Left colon (tissue), 2 donors: ENCODE measurements at regions not wholly inside any gene's neighbourhood (a gene's known extent, or its start where the extent isn't known, plus 50 kb on each side); places are given as distances from the start of the nearest gene placed in this dataset.
A peak's percentile ranks its signal among the peaks of the same experiment; 100 is the strongest.

Source experiments
- ATAC-seq: fragments of 200-7000 bp; cut with Tn5 transposase; one replicate; pipeline ENCODE4 v1.9.1; 2020; ENCODE audit warnings: mild to moderate bottlenecking, moderate library complexity
- DNase-seq, 2 donors: peaks; one replicate each; pipeline ENCODE4 v3.0.0-alpha.2; 2020
- intact Hi-C, 2 donors: fragments of 100-400 bp; cut with DNase I in 1 of 2; cut with micrococcal nuclease in 1 of 2; formaldehyde crosslinking; loops; one replicate each; pipeline versions ENCODE4 v1.11.2 to v1.14.0; 2022; cut with DNase I, micrococcal nuclease
- donor health status: DM: no; HTN: no; CAD: no.
- donor health status: DM: yes; HTN: yes; CAD: no.

DNA sequence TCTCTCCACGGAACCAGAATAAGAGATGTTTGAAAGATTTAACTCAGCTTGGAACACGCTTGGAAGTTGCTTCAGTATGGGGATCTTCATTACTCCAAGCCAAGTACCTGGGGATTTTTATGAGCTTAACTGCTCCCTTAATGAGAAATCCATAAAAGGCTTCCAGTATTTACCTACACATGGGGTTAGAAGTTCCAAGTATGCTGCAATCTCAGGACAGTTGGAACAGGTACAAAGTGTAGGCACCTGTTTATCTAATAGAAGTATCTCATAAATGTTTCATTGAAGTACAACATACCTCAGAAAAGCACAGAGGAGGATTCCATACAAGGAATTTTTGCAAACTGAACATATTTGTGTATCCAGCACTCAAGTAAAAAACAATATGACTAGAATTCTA is 161.6 kb upstream of the PIRT start:
- DNase-seq: no peak
- peak; percentile 87 for ATAC-seq
- intact Hi-C loops: no loop called here

GRCh38 chr17:10993126-10993525 is 155.2 kb upstream of the PIRT start:
- ATAC-seq (no peak), DNase-seq (no peak)
- intact Hi-C loops: no loop called here

DNA sequence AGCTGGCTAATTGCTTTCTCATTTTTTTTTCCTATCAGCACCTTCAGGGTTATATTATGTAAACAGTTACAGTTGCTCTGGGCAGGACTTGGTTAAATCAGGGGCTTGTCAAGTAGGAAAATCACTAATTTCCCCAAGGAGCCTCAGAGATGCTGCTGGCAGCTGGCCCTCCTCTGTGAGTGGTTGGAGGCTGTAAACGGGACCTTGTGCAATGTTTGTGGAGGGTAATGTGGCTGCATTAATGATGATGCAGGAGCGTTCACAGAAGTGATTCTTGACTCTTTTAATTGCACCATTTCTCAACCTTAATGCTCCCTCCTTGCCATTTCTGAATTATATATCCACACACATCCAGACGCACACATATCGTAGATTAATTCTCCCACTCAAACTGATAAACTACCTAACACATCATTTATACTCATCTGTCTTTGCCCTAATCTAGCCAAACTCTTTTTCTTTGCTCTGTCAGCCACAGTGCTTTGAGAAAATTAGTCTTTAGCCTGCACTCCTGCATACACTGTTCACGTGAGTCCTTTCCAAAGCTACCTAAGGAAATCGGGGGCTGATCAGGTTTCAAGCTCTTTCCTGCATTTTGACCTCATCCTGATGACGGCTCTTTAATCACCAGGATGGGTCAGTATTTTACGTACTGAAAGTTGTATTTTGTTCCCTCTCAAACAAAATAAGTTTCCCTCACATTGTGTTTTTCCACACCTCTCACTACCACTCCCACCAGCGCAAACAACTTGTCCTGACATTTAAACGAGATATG is 154.4 kb upstream of the PIRT start:
- intact Hi-C loops: no loop called here
- ATAC-seq (no peak), DNase-seq (no peak)

DNA sequence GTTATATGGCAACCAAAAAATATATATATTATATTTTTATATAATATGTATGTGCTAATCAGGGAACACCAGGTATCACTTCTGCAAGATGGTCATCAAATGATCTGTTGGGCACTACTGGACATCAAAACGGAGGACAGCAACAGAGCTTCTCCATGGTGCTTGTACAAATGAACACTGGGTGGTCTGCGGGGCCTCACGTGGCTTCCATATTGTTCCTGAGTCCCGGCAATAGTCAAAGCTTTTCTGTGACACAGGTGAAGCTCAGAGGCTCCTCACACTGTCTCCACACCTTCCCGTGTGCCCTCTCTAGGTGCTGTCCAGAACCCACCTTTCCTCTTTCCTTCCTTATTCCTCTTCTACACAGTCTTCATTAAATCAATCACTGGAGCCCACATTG is 149.9 kb upstream of the PIRT start:
- ATAC-seq (no peak), DNase-seq (no peak)
- intact Hi-C loops: no loop called here

DNA sequence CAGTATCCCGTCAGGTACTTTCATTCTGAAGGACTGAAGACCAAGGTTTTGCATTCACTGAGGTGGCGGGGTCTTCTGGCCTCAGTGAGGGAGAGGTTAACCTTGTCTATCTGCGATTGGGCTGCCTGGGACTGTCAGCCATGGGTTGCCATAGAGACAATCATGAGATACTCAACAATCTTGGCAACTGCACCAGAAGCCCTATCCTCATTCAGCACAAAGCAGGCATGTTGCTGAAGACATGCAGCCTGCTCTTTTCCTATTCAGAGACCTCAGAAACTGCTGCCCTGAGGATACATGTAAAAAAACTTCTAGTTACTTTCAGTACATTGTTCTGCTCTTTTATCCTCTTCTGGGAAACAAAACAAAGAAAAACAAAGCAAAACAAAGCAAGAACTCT is 146.3 kb upstream of the PIRT start:
- ATAC-seq (no peak), DNase-seq (no peak)
- intact Hi-C loops: no loop called here

GRCh38 chr17:10976401-10976800 is 138.5 kb upstream of the PIRT start:
- intact Hi-C loops: no loop called here
- no peak for DNase-seq
- ATAC-seq: no peak

DNA sequence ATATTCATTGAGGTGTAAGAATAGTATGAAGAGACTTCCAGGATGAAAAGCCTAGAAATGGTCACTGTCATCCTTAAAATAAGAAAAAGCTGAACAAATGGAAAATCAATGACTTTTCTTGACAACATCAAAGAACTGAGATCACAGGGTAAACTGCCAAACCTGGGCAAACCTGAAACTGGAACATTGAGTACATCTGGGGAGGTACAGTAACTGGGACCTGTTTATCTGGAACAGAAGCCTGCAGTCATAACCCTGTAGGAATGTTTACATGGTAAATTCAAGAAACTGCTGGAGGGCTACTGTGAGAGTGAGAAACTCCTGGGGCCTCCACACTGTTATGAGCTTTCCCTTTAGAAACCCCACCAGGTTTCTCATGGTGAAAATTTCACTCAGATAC is 130.1 kb upstream of the PIRT start:
- ATAC-seq (no peak), DNase-seq (no peak)
- intact Hi-C loops: no loop called here

- no peak for DNase-seq
- no peak for ATAC-seq
- intact Hi-C loops: no loop called here
Observed at GRCh38 chr17:10956821-10957220, 118.9 kb upstream of the PIRT start.

DNA sequence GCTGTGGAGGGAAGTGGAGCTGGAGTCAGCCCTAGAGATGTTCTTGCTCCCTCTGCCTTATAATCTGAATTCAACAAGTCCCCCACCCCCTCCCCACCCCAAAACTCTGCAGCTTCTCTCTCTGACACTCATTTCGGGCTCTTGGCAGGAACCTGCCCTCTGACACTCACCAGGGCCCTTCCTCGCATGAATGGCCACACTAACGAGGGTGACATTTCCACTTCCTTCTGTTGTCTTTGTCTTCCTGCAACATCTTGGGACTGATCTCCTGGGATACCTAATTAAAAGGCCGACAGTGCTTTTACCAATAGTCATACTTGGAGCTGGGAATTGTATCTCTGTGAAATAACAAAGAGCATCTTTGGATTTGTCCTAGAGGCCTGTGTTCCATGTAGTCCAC is 106.9 kb upstream of the PIRT start:
- ATAC-seq: no peak
- intact Hi-C loops: no loop called here
- no peak for DNase-seq

GRCh38 chr17:10936931-10937330 is 99.0 kb upstream of the PIRT start:
- intact Hi-C loops: no loop called here
- DNase-seq (no peak), ATAC-seq (no peak)

- intact Hi-C loops: no loop called here
- ATAC-seq (no peak), DNase-seq (no peak)
Observed at GRCh38 chr17:10932938-10933337, 95.1 kb upstream of the PIRT start.

DNA sequence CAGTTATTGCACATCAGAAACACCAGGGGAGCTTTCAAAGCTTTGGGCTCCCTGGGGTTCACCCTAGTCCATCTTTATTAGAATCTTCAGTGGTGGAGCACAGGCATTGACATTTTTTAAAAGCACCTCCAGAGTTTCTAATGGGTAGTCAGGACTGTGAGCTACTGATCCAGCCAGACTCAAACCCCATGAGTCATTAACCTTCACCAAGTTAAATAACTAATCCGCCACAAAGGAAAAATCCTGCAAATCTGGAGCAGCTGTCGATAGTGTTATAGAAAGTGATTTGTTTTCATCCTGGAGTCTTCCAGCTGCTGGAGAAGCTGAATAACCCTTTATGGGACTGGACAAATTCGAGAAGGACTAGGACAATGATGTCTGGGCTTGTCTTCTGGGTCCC is 93.2 kb upstream of the PIRT start:
- DNase-seq: no peak
- intact Hi-C loops: no loop called here
- ATAC-seq: no peak

- intact Hi-C loops: no loop called here
- no peak for DNase-seq
- ATAC-seq: no peak
Observed at GRCh38 chr17:10927712-10928111, 89.8 kb upstream of the PIRT start.

DNA sequence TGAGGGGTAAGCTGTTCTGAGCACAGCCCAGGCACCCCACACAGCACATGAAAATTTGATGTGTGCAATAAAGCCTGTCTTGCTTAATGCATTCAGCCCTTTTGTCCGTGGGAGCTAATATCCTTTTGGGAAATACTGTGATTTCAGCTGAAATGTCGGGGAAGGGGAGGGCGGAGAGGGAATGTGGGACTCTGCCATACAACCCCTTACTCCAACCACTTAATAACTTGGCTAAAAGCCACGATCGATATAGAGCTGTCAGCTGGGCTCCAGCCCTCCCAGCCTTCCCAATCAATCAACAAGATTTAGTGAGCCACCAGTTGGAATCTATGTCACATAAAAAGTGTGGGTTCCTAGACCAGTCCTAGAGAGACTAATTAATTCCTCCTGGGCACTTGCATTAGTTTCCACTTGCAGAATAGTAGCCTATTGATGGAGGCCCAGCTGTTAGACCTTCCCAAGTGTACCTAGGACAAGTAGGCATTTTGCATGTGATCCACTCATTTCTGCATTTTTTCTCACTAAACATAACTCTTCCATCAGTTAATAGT is 82.7 kb upstream of the PIRT start:
- intact Hi-C loops: no loop called here
- ATAC-seq (no peak), DNase-seq (no peak)

GRCh38 chr17:10907370-10907769 is 69.5 kb upstream of the PIRT start:
- DNase-seq (no peak), ATAC-seq (no peak)
- intact Hi-C loops: no loop called here

DNA sequence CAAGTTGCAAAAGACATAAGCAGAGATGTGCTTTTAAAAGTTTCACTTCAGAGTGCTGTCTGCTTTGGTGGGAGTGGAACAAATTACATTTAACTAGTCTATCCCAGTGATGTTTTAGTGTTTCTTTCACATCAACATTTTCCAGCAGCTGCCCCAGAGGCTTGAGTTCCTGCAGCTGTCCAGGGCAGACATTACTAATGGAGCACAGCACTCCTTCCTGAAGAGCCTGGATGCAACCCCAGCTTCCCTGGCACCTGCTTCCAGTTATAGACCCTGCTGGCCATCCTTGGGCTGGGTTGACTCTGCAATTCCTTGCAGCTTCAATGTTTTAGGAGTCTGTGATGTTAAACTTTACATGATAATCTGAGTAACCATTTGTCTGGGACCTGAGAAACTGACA is 61.4 kb upstream of the PIRT start:
- ATAC-seq: no peak
- intact Hi-C loops: no loop called here
- no peak for DNase-seq

GRCh38 chr17:10894220-10894619 is 56.3 kb upstream of the PIRT start:
- DNase-seq (no peak), ATAC-seq (no peak)
- intact Hi-C loops: no loop called here

DNA sequence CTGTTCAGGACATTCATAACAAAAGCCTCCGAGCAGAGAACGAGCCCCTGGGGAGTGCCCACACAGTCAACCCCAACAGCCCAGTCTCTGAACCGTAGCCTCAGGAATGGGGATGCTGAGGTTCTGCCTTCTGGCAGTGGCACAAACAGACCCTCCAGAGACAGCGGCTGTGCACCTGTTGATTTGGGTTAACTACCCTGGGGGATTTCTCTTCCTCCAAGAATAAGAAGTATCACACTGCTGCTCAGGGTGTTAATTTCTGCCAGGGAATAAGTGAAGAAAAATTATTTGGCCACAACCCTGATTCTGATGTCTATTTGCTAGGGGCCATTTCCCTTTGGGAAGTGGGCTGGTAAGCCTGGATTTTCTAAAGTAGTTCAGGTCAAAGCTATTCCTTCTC is 51.0 kb upstream of the PIRT start:
- ATAC-seq: no peak
- intact Hi-C loops: no loop called here
- no peak for DNase-seq
